Uterus (tissue), 2 donors: ENCODE measurements at regions not wholly inside any gene's neighbourhood (a gene's known extent, or its start where the extent isn't known, plus 50 kb on each side); places are given as distances from the start of the nearest gene placed in this dataset.

Experiments
- POLR2A ChIP-seq, 2 donors: fragments of 450-650 bp; IDR thresholded peaks; one replicate each; pipeline ENCODE4 v1.6.1; 2016; ENCODE audit warnings: antibody characterized with exemption in 2 of 2, mild to moderate bottlenecking in 1 of 2, moderate library complexity in 1 of 2
- TF ChIP-seq, protein P1 (sequence below), 4 experiments: fragments of 200-600 bp in 2 of 4; fragments of 450-650 bp in 2 of 4; sonication (generic) in 2 of 4; IDR thresholded peaks; one replicate each; pipeline ENCODE4 v1.5.1; 2016 to 2019; ENCODE audit warnings: antibody characterized with exemption in 4 of 4, mild to moderate bottlenecking in 2 of 4, moderate library complexity in 1 of 4

DNA sequence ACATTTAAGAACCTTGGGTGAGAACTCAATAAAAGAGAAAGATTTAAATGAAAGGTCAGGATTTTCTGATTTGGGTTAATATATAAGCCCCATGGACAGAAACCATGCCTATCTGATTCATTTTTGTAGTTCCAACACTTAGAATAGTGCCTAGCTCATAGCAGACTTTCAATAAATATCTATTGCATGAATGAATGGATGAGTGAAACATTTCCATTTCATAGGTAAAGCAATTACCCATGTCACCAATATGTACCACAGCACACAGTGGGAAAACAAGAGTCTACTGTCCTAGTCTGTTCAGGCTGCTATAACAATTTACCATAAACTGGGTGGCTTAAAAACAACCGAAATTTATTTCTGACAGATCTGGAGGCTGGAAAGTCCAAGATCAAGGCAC is 63.9 kb upstream of the PTPN13 start:
- TF ChIP-seq, protein P1, sequence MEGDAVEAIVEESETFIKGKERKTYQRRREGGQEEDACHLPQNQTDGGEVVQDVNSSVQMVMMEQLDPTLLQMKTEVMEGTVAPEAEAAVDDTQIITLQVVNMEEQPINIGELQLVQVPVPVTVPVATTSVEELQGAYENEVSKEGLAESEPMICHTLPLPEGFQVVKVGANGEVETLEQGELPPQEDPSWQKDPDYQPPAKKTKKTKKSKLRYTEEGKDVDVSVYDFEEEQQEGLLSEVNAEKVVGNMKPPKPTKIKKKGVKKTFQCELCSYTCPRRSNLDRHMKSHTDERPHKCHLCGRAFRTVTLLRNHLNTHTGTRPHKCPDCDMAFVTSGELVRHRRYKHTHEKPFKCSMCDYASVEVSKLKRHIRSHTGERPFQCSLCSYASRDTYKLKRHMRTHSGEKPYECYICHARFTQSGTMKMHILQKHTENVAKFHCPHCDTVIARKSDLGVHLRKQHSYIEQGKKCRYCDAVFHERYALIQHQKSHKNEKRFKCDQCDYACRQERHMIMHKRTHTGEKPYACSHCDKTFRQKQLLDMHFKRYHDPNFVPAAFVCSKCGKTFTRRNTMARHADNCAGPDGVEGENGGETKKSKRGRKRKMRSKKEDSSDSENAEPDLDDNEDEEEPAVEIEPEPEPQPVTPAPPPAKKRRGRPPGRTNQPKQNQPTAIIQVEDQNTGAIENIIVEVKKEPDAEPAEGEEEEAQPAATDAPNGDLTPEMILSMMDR (IDR thresholded peaks at IDR 0.05) = no peak
- TF ChIP-seq POLR2A (IDR thresholded peaks at IDR 0.05) = no peak
